ENCODE measurements at regions not wholly inside any gene's neighbourhood (a gene's known extent, or its start where the extent isn't known, plus 50 kb on each side); places are given as distances from the start of the nearest gene placed in this dataset.

GRCh38 chr13:64066711-64067110 is 2651.1 kb upstream of the PCDH20 start:
- H2AK5ac ChIP-seq (ENCODE audit: low read depth, low read length) = no peak overlapping the region
- ChIA-PET POLR2A (ENCODE audit: unreplicated experiment) (no interaction called here), CTCF (no interaction called here)
- no peaks in the 10 kb centered on the region for H3K36me3 ChIP-seq (ENCODE audit: control insufficient read depth, insufficient read depth, low read length)
- H3K79me1 ChIP-seq (ENCODE audit: low read depth in 1 of 2, low read length in 2 of 2) = no peaks in the 10 kb centered on the region
- no peak overlapping the region for H3K18ac ChIP-seq (ENCODE audit: low read depth, low read length)
- intact Hi-C loops (cut with micrococcal nuclease) = no loop called here
- H3K27me3 ChIP-seq (ENCODE audit: control insufficient read depth, insufficient read depth, low read length) = no peaks in the 10 kb centered on the region
- WGBS, 2 experiments (ENCODE audit: extremely low coverage in 2 of 2, insufficient read length in 1 of 2) = no CpG with 5 or more reads among the region's 2 CpGs
- no peak overlapping the region for H2BK15ac ChIP-seq (ENCODE audit: low read depth, low read length)
- H3K9ac ChIP-seq (ENCODE audit: low read depth, low read length) = no peak overlapping the region
- no peak overlapping the region for H3K14ac ChIP-seq (replicated peaks; ENCODE audit: low read depth, low read length)
- no peak overlapping the region for H2BK20ac ChIP-seq (ENCODE audit: low read depth, low read length)
- no peak overlapping the region for H3K4ac ChIP-seq (ENCODE audit: low read depth, low read length)
- H2AFZ ChIP-seq (replicated peaks; ENCODE audit: low read length, poor library complexity) = no peak overlapping the region
- H2BK5ac ChIP-seq (ENCODE audit: low read depth, low read length, poor library complexity, severe bottlenecking) = no peak overlapping the region
- dilution Hi-C loops (cut with HindIII; ENCODE audit: low sequenced_read_pairs, unreplicated experiment) = no loop called here
- no peak overlapping the region for H4K8ac ChIP-seq (ENCODE audit: low read depth in 2 of 2, low read length in 2 of 2)
- H3K56ac ChIP-seq (ENCODE audit: extremely low read depth, insufficient read depth, low read length) = no peak overlapping the region
- no peaks in the 10 kb centered on the region for H3K4me1 ChIP-seq (ENCODE audit: control insufficient read depth, insufficient read depth, low read length)
- no peak overlapping the region for H2BK120ac ChIP-seq (ENCODE audit: low read depth, low read length)
- no peak for DNase-seq
- H2AK9ac ChIP-seq (replicated peaks; ENCODE audit: low read depth, low read length, poor library complexity) = no peak overlapping the region
- H3K23ac ChIP-seq (ENCODE audit: low read depth, low read length) = no peak overlapping the region
- no peaks in the 10 kb centered on the region for H3K9me1 ChIP-seq (ENCODE audit: insufficient read depth, low read length)
- H4K91ac ChIP-seq (ENCODE audit: insufficient read depth, low read depth, low read length) = no peak overlapping the region
- no peak overlapping the region for H3K4me3 ChIP-seq (ENCODE audit: insufficient read depth, low read depth, low read length)
- no peaks in the 10 kb centered on the region for H3K9me3 ChIP-seq (ENCODE audit: control insufficient read depth, insufficient read depth, low read length)
- H3K4me2 ChIP-seq (ENCODE audit: low read depth, low read length) = no peak overlapping the region
- H4K20me1 ChIP-seq (ENCODE audit: insufficient read depth, low read length) = no peaks in the 10 kb centered on the region
- no peak for ATAC-seq (ENCODE audit: low read depth)
- H3K27ac ChIP-seq (ENCODE audit: insufficient read depth, low read length) = no peak overlapping the region
- TF ChIP-seq FOS (IDR thresholded peaks at IDR 0.05; ENCODE audit: low read depth, low read length) (no peak), ELK1 (IDR thresholded peaks at IDR 0.05; ENCODE audit: borderline replicate concordance, low read depth, low read length) (no peak), BHLHE40 (IDR thresholded peaks at IDR 0.05; ENCODE audit: low read depth, low read length) (no peak), SMC3 (IDR thresholded peaks at IDR 0.05; ENCODE audit: low read depth, low read length) (no peak), POLR2A (IDR thresholded peaks at IDR 0.05; ENCODE audit: low read depth, low read length) (no peak), RCOR1 (IDR thresholded peaks at IDR 0.05; ENCODE audit: insufficient replicate concordance, low read length) (no peak), CTCF (conservative IDR thresholded peaks at IDR 0.05; ENCODE audit: low read depth, low read length) (no peak), MAZ (IDR thresholded peaks at IDR 0.05; ENCODE audit: borderline replicate concordance, low read depth, low read length) (no peak), CEBPB (IDR thresholded peaks at IDR 0.05; ENCODE audit: low read depth, low read length) (no peak), USF2 (IDR thresholded peaks at IDR 0.05; ENCODE audit: low read depth, low read length) (no peak), MAFK (IDR thresholded peaks at IDR 0.05; ENCODE audit: low read depth, low read length) (no peak), RAD21 (IDR thresholded peaks at IDR 0.05; ENCODE audit: low read length) (no peak), NFE2L2 (IDR thresholded peaks at IDR 0.05; ENCODE audit: low read depth, low read length) (no peak), MXI1 (IDR thresholded peaks at IDR 0.05; ENCODE audit: borderline replicate concordance, low read depth, low read length) (no peak), RFX5 (IDR thresholded peaks at IDR 0.05; ENCODE audit: low read depth, low read length) (no peak), CHD1 (IDR thresholded peaks at IDR 0.05; ENCODE audit: low read depth, low read length) (no peak)
- in situ Hi-C loops (cut with MboI; ENCODE audit: low sequenced_read_pairs) = no loop called here
- no TSS peak for BruUV-seq (replicated peaks)
- H4K5ac ChIP-seq (ENCODE audit: low read depth, low read length) = no peak overlapping the region
